NCI-H526 treated with DMSO at 0.1 percent for 48 hours (cell line): ENCODE measurements at regions not wholly inside any gene's neighbourhood (a gene's known extent, or its start where the extent isn't known, plus 50 kb on each side); places are given as distances from the start of the nearest gene placed in this dataset.

Experiments used
- DNase-seq: peaks from one replicate; lab custom pipeline; 2025; lab: John Stamatoyannopoulos, UW

GRCh38 chr9:88034964-88035363 lies 60.6 kb upstream of the CDK20 start:
- DNase-seq: no peak

GRCh38 chr9:88033359-88033702 lies 59.0 kb upstream of the CDK20 start:
- DNase-seq: no peak

DNA sequence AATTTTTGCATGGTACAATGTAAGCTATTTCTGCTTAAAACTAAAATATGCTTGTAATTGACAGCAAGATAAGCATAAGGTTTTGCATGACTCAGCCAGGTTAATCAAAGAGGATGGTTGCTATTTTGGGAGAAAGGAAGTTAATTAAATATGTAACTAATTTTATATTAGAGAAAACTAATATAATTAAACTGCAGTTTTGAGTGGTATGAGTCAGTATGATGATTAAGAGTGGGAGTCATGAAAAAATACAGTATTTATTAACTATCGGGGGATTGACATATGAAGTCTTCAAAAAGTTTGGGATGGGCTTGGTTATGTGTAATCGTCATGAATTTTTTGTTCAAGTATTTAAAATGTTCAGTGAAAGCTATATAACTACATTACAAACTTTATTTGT lies 54.0 kb upstream of the CDK20 start:
- no peak for DNase-seq

- DNase-seq: no peak
Measured at GRCh38 chr9:88026118-88026479, 51.8 kb upstream of the CDK20 start.

DNA sequence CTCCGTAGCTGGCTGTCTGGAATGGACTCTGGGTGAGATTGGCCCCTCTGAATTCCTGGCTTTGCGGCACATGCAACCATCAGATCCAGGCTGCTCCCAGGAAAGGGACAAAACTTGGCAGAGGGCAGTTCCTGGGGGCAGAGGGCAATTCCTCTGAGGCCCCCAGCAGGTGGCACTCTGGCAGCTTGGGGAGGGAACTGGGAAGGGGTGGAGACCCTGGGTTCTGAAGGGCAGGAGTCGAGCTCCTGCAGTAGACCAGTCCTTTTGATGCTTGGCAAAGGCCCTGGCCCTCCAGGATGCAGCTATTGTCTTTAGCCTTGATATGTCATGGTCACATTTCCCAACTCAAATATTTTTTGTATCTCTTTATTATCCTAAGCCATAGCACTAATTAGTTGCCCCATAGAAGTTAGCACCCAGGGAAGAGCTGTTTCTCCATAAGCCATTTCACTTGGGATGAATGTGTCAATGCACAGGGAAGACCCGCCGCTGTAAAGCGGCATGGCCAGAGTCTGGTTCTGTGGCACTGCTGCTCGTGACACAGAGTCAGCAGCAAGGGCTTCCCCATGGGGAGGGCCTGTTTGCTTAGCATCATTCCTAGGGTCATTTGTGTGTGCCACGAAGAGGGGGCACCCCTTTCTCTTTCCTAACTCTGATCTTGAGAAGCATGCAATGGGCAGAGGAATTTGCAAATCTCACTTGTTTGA lies 51.2 kb upstream of the CDK20 start:
- DNase-seq: no peak

- no peak for DNase-seq
Measured at GRCh38 chr9:88024896-88025295, 50.6 kb upstream of the CDK20 start.
